ENCODE measurements at regions not wholly inside any gene's neighbourhood (a gene's known extent, or its start where the extent isn't known, plus 50 kb on each side); places are given as distances from the start of the nearest gene placed in this dataset.
"Not testable (repeated sequence)": the region's sequence is repeated elsewhere in the genome, so short reads cannot be mapped to it uniquely, and the experiment has no call there.

DNA sequence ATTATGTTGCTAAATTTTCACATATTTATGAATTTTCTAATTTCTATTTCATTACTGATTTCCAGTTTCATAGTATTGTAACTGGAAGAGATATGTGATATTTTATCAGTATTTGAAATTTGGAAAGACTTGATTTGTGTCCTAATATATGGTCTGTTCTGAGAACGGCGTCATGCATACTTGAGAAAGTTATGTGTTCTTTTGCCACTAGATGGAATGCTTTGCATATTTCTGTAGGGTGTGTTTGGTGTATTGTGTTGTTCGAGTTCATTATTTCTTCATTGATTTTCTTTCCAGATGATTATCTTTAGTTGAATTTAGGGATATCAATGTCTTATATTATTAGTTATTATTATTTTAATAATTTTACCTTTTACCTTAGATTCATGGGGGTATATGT is 110.6 kb upstream of the ITM2A start:
- intact Hi-C loops (cut with DNase I): no loop called here
- no peak for ATAC-seq
- no peak for DNase-seq

DNA sequence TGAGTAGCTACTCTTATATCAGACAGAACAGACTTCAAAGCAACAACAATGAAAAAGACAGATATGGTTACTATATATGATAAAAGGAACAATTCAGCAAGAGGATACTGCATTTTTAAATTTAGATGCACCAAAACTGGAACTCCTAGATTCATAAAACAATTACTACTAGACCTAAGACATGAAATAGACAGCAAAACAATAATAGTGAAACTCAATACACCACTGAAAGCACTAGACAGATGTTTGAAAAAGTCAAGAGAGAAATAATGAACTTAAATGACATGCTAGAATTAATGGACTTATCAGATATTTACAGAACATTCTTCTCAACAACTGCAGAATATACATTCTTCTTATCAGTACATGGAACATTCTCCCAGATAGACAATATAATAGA is 99.5 kb upstream of the ITM2A start:
- H3K36me3 ChIP-seq (replicated peaks in 1 of 2; ENCODE audit: insufficient read depth in 1 of 2, low read depth in 2 of 2): no peaks in the 10 kb centered on the region
- no peaks in the 10 kb centered on the region for H3K27me3 ChIP-seq
- TF ChIP-seq, protein P1, sequence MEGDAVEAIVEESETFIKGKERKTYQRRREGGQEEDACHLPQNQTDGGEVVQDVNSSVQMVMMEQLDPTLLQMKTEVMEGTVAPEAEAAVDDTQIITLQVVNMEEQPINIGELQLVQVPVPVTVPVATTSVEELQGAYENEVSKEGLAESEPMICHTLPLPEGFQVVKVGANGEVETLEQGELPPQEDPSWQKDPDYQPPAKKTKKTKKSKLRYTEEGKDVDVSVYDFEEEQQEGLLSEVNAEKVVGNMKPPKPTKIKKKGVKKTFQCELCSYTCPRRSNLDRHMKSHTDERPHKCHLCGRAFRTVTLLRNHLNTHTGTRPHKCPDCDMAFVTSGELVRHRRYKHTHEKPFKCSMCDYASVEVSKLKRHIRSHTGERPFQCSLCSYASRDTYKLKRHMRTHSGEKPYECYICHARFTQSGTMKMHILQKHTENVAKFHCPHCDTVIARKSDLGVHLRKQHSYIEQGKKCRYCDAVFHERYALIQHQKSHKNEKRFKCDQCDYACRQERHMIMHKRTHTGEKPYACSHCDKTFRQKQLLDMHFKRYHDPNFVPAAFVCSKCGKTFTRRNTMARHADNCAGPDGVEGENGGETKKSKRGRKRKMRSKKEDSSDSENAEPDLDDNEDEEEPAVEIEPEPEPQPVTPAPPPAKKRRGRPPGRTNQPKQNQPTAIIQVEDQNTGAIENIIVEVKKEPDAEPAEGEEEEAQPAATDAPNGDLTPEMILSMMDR (IDR thresholded peaks at IDR 0.05): no peak
- no peak for TF ChIP-seq POLR2A (IDR thresholded peaks at IDR 0.05)
- intact Hi-C loops (cut with DNase I): no loop called here
- DNase-seq (no peak), ATAC-seq (no peak)
- H3K4me1 ChIP-seq: no peaks in the 10 kb centered on the region
- no peak overlapping the region for H3K4me3 ChIP-seq
- no peak overlapping the region for H3K27ac ChIP-seq
- H3K9me3 ChIP-seq: no peaks in the 10 kb centered on the region

More for the DNA sequence above, 110.6 kb upstream of the ITM2A start:
- Histone ChIP-seq H3K27me3 (no peaks in the 10 kb centered on the region), H3K4me1 (no peaks in the 10 kb centered on the region), H3K36me3 (replicated peaks in 1 of 2; ENCODE audit: insufficient read depth in 1 of 2, low read depth in 2 of 2) (no peaks in the 10 kb centered on the region), H3K27ac (no peak overlapping the region), H3K9me3 (no peaks in the 10 kb centered on the region), H3K4me3 (no peak overlapping the region)
- WGBS, 2 donors: 9 to 20% methylated on average over 3 of the region's 3 CpGs
- TF ChIP-seq, protein P1 (IDR thresholded peaks at IDR 0.05): no peak
- no peak for TF ChIP-seq POLR2A (IDR thresholded peaks at IDR 0.05)

DNA sequence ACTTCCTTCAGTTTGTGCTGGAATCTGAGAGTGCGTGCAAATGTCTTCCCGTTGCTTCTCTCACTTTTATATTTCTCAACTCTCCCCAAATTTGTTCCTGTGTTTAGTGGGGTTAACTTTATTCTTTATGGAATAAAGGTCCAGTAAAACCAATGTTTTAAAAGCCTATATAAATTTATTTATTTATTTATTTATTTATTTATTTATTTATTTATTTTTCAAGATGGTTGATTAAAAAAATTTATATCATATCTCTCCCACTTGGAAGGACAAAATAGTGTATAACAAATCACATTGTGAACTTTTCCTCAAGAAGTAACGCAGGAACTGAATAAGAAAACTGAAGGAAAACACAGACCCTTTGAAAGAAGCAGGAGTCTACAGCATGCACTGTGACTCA is 95.3 kb upstream of the ITM2A start:
- no peak for ATAC-seq
- 74 to 87% methylated on average over 3 of the region's 3 CpGs for WGBS, 2 donors
- intact Hi-C loops (cut with DNase I): no loop called here

DNA sequence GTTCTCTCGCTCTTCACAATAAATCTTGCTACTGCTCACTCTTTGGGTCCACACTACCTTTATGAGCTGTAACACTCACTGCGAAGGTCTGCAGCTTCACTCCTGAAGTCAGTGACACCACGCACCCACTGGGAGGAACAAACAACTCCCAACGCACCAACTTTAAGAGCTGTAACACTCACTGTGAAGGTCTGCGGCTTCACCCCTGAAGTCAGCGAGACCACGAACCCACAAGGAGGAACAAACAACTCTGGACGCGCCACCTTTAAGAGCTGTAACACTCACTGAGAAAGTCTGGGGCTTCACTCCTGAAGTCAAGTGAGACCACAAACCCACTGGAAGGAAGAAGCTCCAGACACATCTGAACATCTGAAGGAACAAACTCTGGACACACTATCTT is 89.5 kb upstream of the ITM2A start:
- H3K4me1 ChIP-seq; intact Hi-C loops (cut with DNase I); H3K36me3 ChIP-seq (replicated peaks in 1 of 2; ENCODE audit: insufficient read depth in 1 of 2, low read depth in 2 of 2); H3K27ac ChIP-seq; ATAC-seq; H3K27me3 ChIP-seq; H3K9me3 ChIP-seq; DNase-seq; H3K4me3 ChIP-seq: not testable (repeated sequence)
- WGBS, 2 donors: 64 to 88% methylated on average over 7 to 9 of the region's 9 CpGs

More for the DNA sequence above, 95.3 kb upstream of the ITM2A start:
- H3K9me3 ChIP-seq: no peaks in the 10 kb centered on the region
- DNase-seq: no peak
- no peak overlapping the region for H3K4me3 ChIP-seq
- no peak overlapping the region for H3K27ac ChIP-seq
- no peaks in the 10 kb centered on the region for H3K27me3 ChIP-seq
- no peaks in the 10 kb centered on the region for H3K4me1 ChIP-seq
- no peaks in the 10 kb centered on the region for H3K36me3 ChIP-seq (replicated peaks in 1 of 2; ENCODE audit: insufficient read depth in 1 of 2, low read depth in 2 of 2)
- TF ChIP-seq POLR2A (IDR thresholded peaks at IDR 0.05): no peak
- TF ChIP-seq, protein P1 (IDR thresholded peaks at IDR 0.05): no peak

DNA sequence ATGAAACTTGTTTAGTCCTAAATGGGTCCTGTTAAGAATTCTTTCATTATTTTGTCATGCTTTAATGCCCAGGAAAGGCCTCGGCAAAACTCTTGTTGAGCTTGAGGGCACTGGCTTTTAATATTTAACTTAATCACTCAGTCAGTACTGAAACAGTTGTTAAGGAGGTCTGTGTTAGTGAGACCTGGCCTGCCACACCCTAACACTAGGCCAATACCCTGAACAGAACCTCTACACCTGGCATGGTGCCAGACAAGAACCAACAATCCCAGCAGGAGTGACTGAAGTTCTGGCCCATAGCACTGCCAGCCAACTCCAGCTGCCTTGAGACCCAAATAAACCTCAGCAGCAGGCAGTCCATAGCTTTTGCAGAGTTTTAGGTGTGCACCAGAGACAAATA is 85.7 kb upstream of the ITM2A start:
- no peaks in the 10 kb centered on the region for H3K4me1 ChIP-seq
- DNase-seq: peak in 3 of 4 donors; percentile 2 to 35 (median 10)

More for the DNA sequence above, 85.7 kb upstream of the ITM2A start:
- no peak for ATAC-seq
- WGBS, 2 donors: 40 to 57% methylated on average over 1 of the region's 1 CpG
- Histone ChIP-seq H3K27me3 (no peaks in the 10 kb centered on the region), H3K4me3 (no peak overlapping the region), H3K36me3 (replicated peaks in 1 of 2; ENCODE audit: insufficient read depth in 1 of 2, low read depth in 2 of 2) (no peaks in the 10 kb centered on the region), H3K27ac (no peak overlapping the region), H3K9me3 (no peaks in the 10 kb centered on the region)
- TF ChIP-seq, protein P1 (IDR thresholded peaks at IDR 0.05): no peak
- TF ChIP-seq POLR2A (IDR thresholded peaks at IDR 0.05): no peak
- intact Hi-C loops (cut with DNase I): no loop called here
